Loucy (cell line): ENCODE measurements at regions not wholly inside any gene's neighbourhood (a gene's known extent, or its start where the extent isn't known, plus 50 kb on each side); places are given as distances from the start of the nearest gene placed in this dataset.

Source experiments
- H2AFZ ChIP-seq: fragments of 200-600 bp; sonication (generic); 2 replicates; pipeline ENCODE4 v1.6.0; 2016; ENCODE audit warnings: antibody characterized with exemption, mild to moderate bottlenecking, low read length, moderate library complexity
- H3F3A ChIP-seq: fragments of 200-600 bp; 2 replicates; pipeline ENCODE4 v1.6.0; 2016; ENCODE audit warnings: antibody characterized with exemption, low read depth, mild to moderate bottlenecking
- H3K27me3 ChIP-seq: fragments of 200-600 bp; sonication (generic); 2 replicates; pipeline ENCODE4 v1.6.1; 2014; ENCODE audit warnings: low read length, mild to moderate bottlenecking; ENCODE audit not compliant: insufficient read depth, poor library complexity, severe bottlenecking
- H3K36me3 ChIP-seq: fragments of 200-600 bp; sonication (generic); 2 replicates; pipeline ENCODE4 v1.6.1; 2016; ENCODE audit warnings: low read length; ENCODE audit not compliant: insufficient read depth
- H3K4me1 ChIP-seq: fragments of 200-600 bp; sonication (generic); 2 replicates; pipeline ENCODE4 v1.5.1; 2014; ENCODE audit warnings: low read length, mild to moderate bottlenecking; ENCODE audit not compliant: insufficient read depth, poor library complexity, severe bottlenecking
- H3K4me2 ChIP-seq: fragments of 200-600 bp; sonication (generic); 2 replicates; pipeline ENCODE4 v1.6.0; 2014; ENCODE audit warnings: antibody characterized with exemption, low read length, low read depth, mild to moderate bottlenecking; ENCODE audit not compliant: poor library complexity, severe bottlenecking
- H3K4me3 ChIP-seq: fragments of 200-600 bp; sonication (generic); 2 replicates; pipeline ENCODE4 v1.5.1; 2014; ENCODE audit warnings: low read length, mild to moderate bottlenecking, mixed read lengths; ENCODE audit not compliant: poor library complexity, severe bottlenecking
- H3K79me2 ChIP-seq: fragments of 200-600 bp; sonication (generic); 2 replicates; pipeline ENCODE4 v1.6.1; 2014; ENCODE audit warnings: low read length; ENCODE audit not compliant: insufficient read depth
- H3K9ac ChIP-seq: fragments of 200-600 bp; sonication (generic); 2 replicates; pipeline ENCODE4 v1.6.0; 2014; ENCODE audit warnings: mild to moderate bottlenecking, low read depth, low read length, moderate library complexity; ENCODE audit not compliant: poor library complexity, severe bottlenecking
- H3K9me2 ChIP-seq: fragments of 200-600 bp; sonication (generic); replicated peaks from 2 replicates; pipeline ENCODE4 v1.6.1; 2016; ENCODE audit warnings: low read depth, low read length, mixed read lengths
- H3K9me3 ChIP-seq: fragments of 200-600 bp; sonication (generic); 2 replicates; pipeline ENCODE4 v1.6.1; 2014; ENCODE audit warnings: mild to moderate bottlenecking, antibody characterized with exemption, low read length, low read depth; ENCODE audit not compliant: insufficient read depth
- H4K20me1 ChIP-seq: fragments of 200-600 bp; sonication (generic); 2 replicates; pipeline ENCODE4 v1.6.0; 2014; ENCODE audit warnings: antibody characterized with exemption, low read length, mild to moderate bottlenecking; ENCODE audit not compliant: insufficient read depth, poor library complexity, severe bottlenecking
- CTCF ChIP-seq: fragments of 200-600 bp; sonication (generic); conservative IDR thresholded peaks from 2 replicates; pipeline ENCODE4 v1.5.1; 2014; ENCODE audit warnings: mild to moderate bottlenecking, antibody characterized with exemption, low read length
- EZH2phosphoT487 ChIP-seq: fragments of 200-600 bp; IDR thresholded peaks from 2 replicates; pipeline ENCODE4 v1.6.1; 2018; ENCODE audit warnings: antibody characterized with exemption, mild to moderate bottlenecking, moderate library complexity, borderline replicate concordance

GRCh38 chr11:23944923-23945322, 551.9 kb upstream of the LUZP2 start:
- H3K9ac ChIP-seq = no peak overlapping the region
- no peaks in the 10 kb centered on the region for H3K9me3 ChIP-seq
- H3K9me2 ChIP-seq = no peaks in the 10 kb centered on the region
- no peak overlapping the region for H3K4me2 ChIP-seq
- H3K27me3 ChIP-seq = no peaks in the 10 kb centered on the region
- H2AFZ ChIP-seq = no peak overlapping the region
- no peak overlapping the region for H3K4me3 ChIP-seq
- no peaks in the 10 kb centered on the region for H4K20me1 ChIP-seq
- H3F3A ChIP-seq = no peaks in the 10 kb centered on the region
- TF ChIP-seq CTCF (no peak), EZH2phosphoT487 (no peak)
- no peaks in the 10 kb centered on the region for H3K79me2 ChIP-seq
- H3K36me3 ChIP-seq = no peaks in the 10 kb centered on the region
- no peaks in the 10 kb centered on the region for H3K4me1 ChIP-seq

- no peaks in the 10 kb centered on the region for H3K9me2 ChIP-seq
- no peaks in the 10 kb centered on the region for H4K20me1 ChIP-seq
- no peaks in the 10 kb centered on the region for H3K9me3 ChIP-seq
- H3K4me1 ChIP-seq = no peaks in the 10 kb centered on the region
- H3F3A ChIP-seq = no peaks in the 10 kb centered on the region
- H3K4me2 ChIP-seq = no peak overlapping the region
- TF ChIP-seq CTCF (no peak), EZH2phosphoT487 (no peak)
- H2AFZ ChIP-seq = no peak overlapping the region
- no peaks in the 10 kb centered on the region for H3K36me3 ChIP-seq
- H3K9ac ChIP-seq = no peak overlapping the region
- H3K27me3 ChIP-seq = no peaks in the 10 kb centered on the region
- no peak overlapping the region for H3K4me3 ChIP-seq
- no peaks in the 10 kb centered on the region for H3K79me2 ChIP-seq
These were observed 549.0 kb upstream of the LUZP2 start for GRCh38 chr11:23947883-23948282.

GRCh38 chr11:23948851-23949250, 548.0 kb upstream of the LUZP2 start:
- H3K9ac ChIP-seq = no peak overlapping the region
- H3K27me3 ChIP-seq = no peaks in the 10 kb centered on the region
- no peaks in the 10 kb centered on the region for H3K79me2 ChIP-seq
- no peaks in the 10 kb centered on the region for H3K36me3 ChIP-seq
- TF ChIP-seq EZH2phosphoT487 (no peak), CTCF (no peak)
- H3K9me2 ChIP-seq = no peaks in the 10 kb centered on the region
- no peak overlapping the region for H3K4me2 ChIP-seq
- no peaks in the 10 kb centered on the region for H3K4me1 ChIP-seq
- no peaks in the 10 kb centered on the region for H3F3A ChIP-seq
- no peaks in the 10 kb centered on the region for H4K20me1 ChIP-seq
- no peaks in the 10 kb centered on the region for H3K9me3 ChIP-seq
- no peak overlapping the region for H3K4me3 ChIP-seq
- no peak overlapping the region for H2AFZ ChIP-seq
